Keratinocyte (primary cell): ENCODE measurements at regions not wholly inside any gene's neighbourhood (a gene's known extent, or its start where the extent isn't known, plus 50 kb on each side); places are given as distances from the start of the nearest gene placed in this dataset.

ENCODE experiments used
- DNase-seq: peaks from one replicate; pipeline ENCODE4 v3.0.0-alpha.2; 2011; ENCODE audit warnings: low read depth, missing footprints, low spot score
- FAIRE-seq: peaks from 2 replicates; lab custom pipeline; 2011; peaks lifted over from hg19 to GRCh38; lab: Jason Lieb, UNC
- H2AFZ ChIP-seq: 2 replicates; pipeline ENCODE4 v1.6.0; 2012; ENCODE audit warnings: low read length, control low read depth, inconsistent platforms; ENCODE audit not compliant: control insufficient read depth
- H3K27ac ChIP-seq: 2 replicates; pipeline ENCODE4 v1.5.1; 2011; ENCODE audit warnings: low read length; ENCODE audit not compliant: control insufficient read depth, insufficient read depth
- H3K27me3 ChIP-seq: 3 replicates; pipeline ENCODE4 v1.6.0; 2011; ENCODE audit warnings: low read length; ENCODE audit not compliant: control insufficient read depth, insufficient read depth; ENCODE audit errors: extremely low read depth
- H3K36me3 ChIP-seq, 2 experiments: 2 replicates in 1 of 2; 3 replicates in 1 of 2; pipeline ENCODE4 v1.5.1; 2011; ENCODE audit warnings: low read length in 2 of 2, mild to moderate bottlenecking in 1 of 2; ENCODE audit not compliant: control insufficient read depth in 2 of 2, insufficient read depth in 2 of 2; ENCODE audit errors: extremely low read depth in 1 of 2
- H3K4me1 ChIP-seq: 3 replicates; pipeline ENCODE4 v1.5.1; 2011; ENCODE audit warnings: low read length; ENCODE audit not compliant: control insufficient read depth, insufficient read depth; ENCODE audit errors: extremely low read depth
- H3K4me2 ChIP-seq: 3 replicates; pipeline ENCODE4 v1.6.0; 2011; ENCODE audit warnings: low read depth, low read length; ENCODE audit not compliant: control insufficient read depth, insufficient read depth; ENCODE audit errors: extremely low read depth
- H3K4me3 ChIP-seq, 3 experiments: fragments of 200-600 bp in 1 of 3; sonication (generic) in 1 of 3; 2 replicates in 2 of 3; 3 replicates in 1 of 3; pipeline ENCODE4 v1.5.1; 2011 to 2016; ENCODE audit warnings: low read length in 3 of 3, mild to moderate bottlenecking in 3 of 3, control low read depth in 2 of 3, inconsistent platforms in 1 of 3, low read depth in 1 of 3, mixed read lengths in 1 of 3, mixed run types in 1 of 3, moderate library complexity in 1 of 3; ENCODE audit not compliant: control insufficient read depth in 2 of 3, insufficient read depth in 2 of 3; ENCODE audit errors: extremely low read depth in 1 of 3
- H3K79me2 ChIP-seq: 2 replicates; pipeline ENCODE4 v1.6.0; 2012; ENCODE audit warnings: low read length; ENCODE audit not compliant: control insufficient read depth, insufficient read depth
- H3K9ac ChIP-seq: 3 replicates; pipeline ENCODE4 v1.6.0; 2011; ENCODE audit warnings: low read length; ENCODE audit not compliant: control insufficient read depth, insufficient read depth; ENCODE audit errors: extremely low read depth
- H3K9me1 ChIP-seq: 3 replicates; pipeline ENCODE4 v1.6.0; 2011; ENCODE audit warnings: low read length; ENCODE audit not compliant: control insufficient read depth, insufficient read depth; ENCODE audit errors: extremely low read depth
- H3K9me3 ChIP-seq: 2 replicates; pipeline ENCODE4 v1.5.1; 2012; ENCODE audit warnings: low read depth, low read length; ENCODE audit not compliant: control insufficient read depth
- H4K20me1 ChIP-seq: 3 replicates; pipeline ENCODE4 v1.6.0; 2011; ENCODE audit warnings: low read length; ENCODE audit not compliant: control insufficient read depth, insufficient read depth; ENCODE audit errors: extremely low read depth
- CTCF ChIP-seq, 3 experiments: IDR thresholded peaks in 1 of 3; conservative IDR thresholded peaks in 1 of 3; optimal IDR thresholded peaks in 1 of 3; 2 replicates in 2 of 3; 3 replicates in 1 of 3; pipeline versions ENCODE3 to v1.5.1; 2011; ENCODE audit warnings: low read length in 3 of 3, mild to moderate bottlenecking in 3 of 3, moderate library complexity in 2 of 3, control low read depth in 1 of 3, inconsistent platforms in 1 of 3; ENCODE audit not compliant: insufficient read depth in 2 of 3; ENCODE audit errors: extremely low read depth in 1 of 3
- EZH2 ChIP-seq: IDR thresholded peaks from one replicate; pipeline ENCODE4 v1.6.1; 2012; ENCODE audit warnings: inconsistent platforms, mild to moderate bottlenecking, low read length, moderate library complexity
- dilution Hi-C: fragments of 300-500 bp; cut with MboI; formaldehyde crosslinking; loops from one replicate; pipeline ENCODE4 v1.7.0; 2020; ENCODE audit warnings: low sequenced_read_pairs; ENCODE audit not compliant: extremely low pct_ligation_motif_present

GRCh38 chr11:112540261-112540660 is 279.6 kb upstream of the PLET1 start:
- no peak for FAIRE-seq
- dilution Hi-C loops, result no loop called here

GRCh38 chr11:112541140-112542046 is 280.7 kb upstream of the PLET1 start:
- no peak for FAIRE-seq
- peaks cover 19% of the 10 kb centered on the region for H3K4me1 ChIP-seq
- TF ChIP-seq CTCF (optimal IDR thresholded peaks at IDR 0.05 in 1 of 3, IDR thresholded peaks at IDR 0.05 in 1 of 3, conservative IDR thresholded peaks at IDR 0.05 in 1 of 3; ENCODE audit: extremely low read depth in 1 of 3, insufficient read depth in 2 of 3, low read length in 3 of 3), result no peak

More at GRCh38 chr11:112540261-112540660, 279.6 kb upstream of the PLET1 start:
- Histone ChIP-seq H3K9me1 (no peaks in the 10 kb centered on the region), H2AFZ (no peak overlapping the region), H3K79me2 (no peaks in the 10 kb centered on the region), H3K27ac (no peak overlapping the region), H3K4me2 (no peak overlapping the region), H3K4me1 (peaks cover 19% of the 10 kb centered on the region), H4K20me1 (no peaks in the 10 kb centered on the region), H3K4me3 (no peak overlapping the region), H3K27me3 (no peaks in the 10 kb centered on the region), H3K9me3 (no peaks in the 10 kb centered on the region), H3K9ac (no peak overlapping the region), H3K36me3 (no peaks in the 10 kb centered on the region)
- DNase-seq, result no peak
- TF ChIP-seq CTCF (optimal IDR thresholded peaks at IDR 0.05 in 1 of 3, IDR thresholded peaks at IDR 0.05 in 1 of 3, conservative IDR thresholded peaks at IDR 0.05 in 1 of 3; ENCODE audit: extremely low read depth in 1 of 3, insufficient read depth in 2 of 3, low read length in 3 of 3), result no peak
- no peak for TF ChIP-seq EZH2

More at GRCh38 chr11:112541140-112542046, 280.7 kb upstream of the PLET1 start:
- Histone ChIP-seq H3K79me2 (no peaks in the 10 kb centered on the region), H4K20me1 (no peaks in the 10 kb centered on the region), H3K27ac (no peak overlapping the region), H2AFZ (no peak overlapping the region), H3K4me3 (no peak overlapping the region), H3K9me3 (no peaks in the 10 kb centered on the region), H3K36me3 (no peaks in the 10 kb centered on the region), H3K4me2 (no peak overlapping the region), H3K27me3 (no peaks in the 10 kb centered on the region), H3K9ac (no peak overlapping the region), H3K9me1 (no peaks in the 10 kb centered on the region)
- no peak for DNase-seq
- dilution Hi-C loops, result no loop called here
